SJCRH30 (cell line): ENCODE measurements at regions not wholly inside any gene's neighbourhood (a gene's known extent, or its start where the extent isn't known, plus 50 kb on each side); places are given as distances from the start of the nearest gene placed in this dataset.
"Not testable (repeated sequence)": the region's sequence is repeated elsewhere in the genome, so short reads cannot be mapped to it uniquely, and the experiment has no call there.

Experiments
- DNase-seq, 2 experiments: peaks; one replicate each; pipeline ENCODE4 v3.0.0-alpha.2; 2015 to 2020
- H3K27ac ChIP-seq: fragments of 250-450 bp; sonication (Bioruptor Pico); 2 replicates; pipeline ENCODE4 v1.5.1; 2020; ENCODE audit warnings: mild to moderate bottlenecking, moderate library complexity
- H3K27me3 ChIP-seq: fragments of 250-450 bp; sonication (Bioruptor Pico); 2 replicates; pipeline ENCODE4 v1.5.1; 2020; ENCODE audit warnings: mild to moderate bottlenecking, moderate library complexity
- H3K36me3 ChIP-seq: fragments of 250-450 bp; sonication (Bioruptor Pico); 2 replicates; pipeline ENCODE4 v1.5.1; 2020; ENCODE audit warnings: mild to moderate bottlenecking, moderate library complexity
- H3K4me1 ChIP-seq: fragments of 250-450 bp; sonication (Bioruptor Pico); 2 replicates; pipeline ENCODE4 v1.5.1; 2020; ENCODE audit warnings: mild to moderate bottlenecking, moderate library complexity
- H3K4me3 ChIP-seq: fragments of 250-450 bp; sonication (Bioruptor Pico); 2 replicates; pipeline ENCODE4 v1.5.1; 2020; ENCODE audit warnings: mild to moderate bottlenecking, moderate library complexity
- H3K9me3 ChIP-seq: fragments of 250-450 bp; sonication (Bioruptor Pico); replicated peaks from 2 replicates; pipeline ENCODE4 v1.5.1; 2020; ENCODE audit warnings: mild to moderate bottlenecking, moderate library complexity

DNA sequence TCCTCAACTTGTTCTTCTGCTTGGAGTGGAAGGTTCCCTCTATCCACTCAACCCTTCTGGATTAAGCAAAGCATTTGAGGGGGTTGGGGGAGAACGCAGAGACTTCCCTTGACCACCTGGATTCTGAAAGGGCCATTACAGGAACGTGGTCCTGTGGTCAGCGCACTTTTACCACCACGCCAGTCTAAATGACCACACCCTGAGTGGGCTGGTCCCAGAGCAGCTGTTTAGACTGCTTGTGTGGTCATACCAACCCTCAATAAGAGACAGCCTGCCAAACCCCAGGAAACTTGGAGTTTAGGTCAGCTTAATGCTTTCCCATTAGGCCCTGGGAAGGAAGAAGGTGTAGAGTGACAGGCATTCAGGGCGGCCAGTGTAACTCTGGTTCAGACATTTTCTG lies 165.5 kb upstream of the ATP2B1 start:
- Histone ChIP-seq H3K36me3 (no peaks in the 10 kb centered on the region), H3K27ac (peak overlapping the region; percentile 75)
- peak; percentile 92 to 96 for DNase-seq

DNA sequence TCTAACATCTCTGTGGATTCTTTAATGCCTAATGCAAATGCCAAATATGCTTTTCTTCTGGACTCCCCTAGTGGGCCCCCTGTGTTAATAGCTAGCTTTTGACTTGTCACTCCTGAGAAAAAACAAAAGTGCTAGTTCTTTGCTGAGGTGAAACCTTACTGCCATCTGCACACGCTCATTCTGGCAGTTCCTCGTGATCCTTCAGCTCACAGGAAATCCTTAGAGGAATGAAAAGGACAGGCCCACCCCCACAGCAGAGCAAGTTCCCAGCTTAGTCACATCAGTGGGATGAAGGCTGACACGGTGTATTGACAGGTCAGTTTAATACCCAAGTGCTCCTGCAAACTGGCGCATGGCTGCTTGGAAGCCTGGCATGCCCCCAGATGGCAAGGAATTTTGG lies 165.1 kb upstream of the ATP2B1 start:
- Histone ChIP-seq H3K36me3 (no peaks in the 10 kb centered on the region), H3K27me3 (no peaks in the 10 kb centered on the region), H3K4me3 (peak overlapping the region; percentile 31), H3K27ac (peak overlapping the region; percentile 75), H3K9me3 (peaks cover 6% of the 10 kb centered on the region; the same call in 1 of the 2 replicates), H3K4me1 (peaks cover 32% of the 10 kb centered on the region)
- DNase-seq: no peak

More for the DNA sequence above, 165.5 kb upstream of the ATP2B1 start:
- Histone ChIP-seq H3K4me3 (peak overlapping the region; percentile 31), H3K27me3 (no peaks in the 10 kb centered on the region), H3K4me1 (peaks cover 32% of the 10 kb centered on the region), H3K9me3 (peaks cover 6% of the 10 kb centered on the region; the same call in 1 of the 2 replicates)

DNA sequence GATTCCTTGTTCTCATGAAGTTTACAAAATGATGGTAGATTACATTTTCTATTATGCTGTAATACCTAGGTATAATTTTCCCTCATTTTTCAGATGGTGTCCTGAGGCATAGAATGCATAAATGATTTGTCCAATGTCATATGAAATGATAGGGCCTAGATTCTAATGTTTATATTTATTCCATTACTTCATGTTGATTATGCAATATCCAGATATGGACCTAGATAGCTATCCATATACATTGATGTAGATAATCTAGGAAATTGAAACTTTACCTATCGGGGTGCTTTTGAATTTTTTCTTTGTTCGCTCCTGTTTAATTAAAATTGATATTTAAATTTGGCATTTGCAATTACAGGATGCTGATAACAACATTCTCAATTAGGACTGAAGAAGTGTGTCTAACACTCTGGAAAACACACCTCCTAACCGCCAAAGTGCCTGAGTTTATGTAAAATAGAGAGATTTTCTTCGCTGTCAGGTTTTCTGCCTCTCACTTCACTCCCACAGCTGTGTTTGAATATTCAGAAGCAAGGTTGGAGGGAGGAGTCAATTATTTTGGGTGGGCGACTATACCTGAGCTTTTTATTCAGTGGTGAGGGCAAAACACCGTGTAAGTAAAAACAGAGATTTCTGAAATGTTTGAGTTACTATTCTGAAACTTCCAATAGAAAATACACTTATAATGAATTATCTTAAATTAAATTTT lies 164.4 kb upstream of the ATP2B1 start:
- Histone ChIP-seq H3K27ac (peak overlapping the region; percentile 75; the same call in 1 of the 2 replicates), H3K9me3 (peaks cover 6% of the 10 kb centered on the region; the same call in 1 of the 2 replicates), H3K36me3 (no peaks in the 10 kb centered on the region), H3K4me1 (peaks cover 32% of the 10 kb centered on the region), H3K4me3 (no peak overlapping the region; the same call in 1 of the 2 replicates), H3K27me3 (no peaks in the 10 kb centered on the region)
- DNase-seq: no peak

DNA sequence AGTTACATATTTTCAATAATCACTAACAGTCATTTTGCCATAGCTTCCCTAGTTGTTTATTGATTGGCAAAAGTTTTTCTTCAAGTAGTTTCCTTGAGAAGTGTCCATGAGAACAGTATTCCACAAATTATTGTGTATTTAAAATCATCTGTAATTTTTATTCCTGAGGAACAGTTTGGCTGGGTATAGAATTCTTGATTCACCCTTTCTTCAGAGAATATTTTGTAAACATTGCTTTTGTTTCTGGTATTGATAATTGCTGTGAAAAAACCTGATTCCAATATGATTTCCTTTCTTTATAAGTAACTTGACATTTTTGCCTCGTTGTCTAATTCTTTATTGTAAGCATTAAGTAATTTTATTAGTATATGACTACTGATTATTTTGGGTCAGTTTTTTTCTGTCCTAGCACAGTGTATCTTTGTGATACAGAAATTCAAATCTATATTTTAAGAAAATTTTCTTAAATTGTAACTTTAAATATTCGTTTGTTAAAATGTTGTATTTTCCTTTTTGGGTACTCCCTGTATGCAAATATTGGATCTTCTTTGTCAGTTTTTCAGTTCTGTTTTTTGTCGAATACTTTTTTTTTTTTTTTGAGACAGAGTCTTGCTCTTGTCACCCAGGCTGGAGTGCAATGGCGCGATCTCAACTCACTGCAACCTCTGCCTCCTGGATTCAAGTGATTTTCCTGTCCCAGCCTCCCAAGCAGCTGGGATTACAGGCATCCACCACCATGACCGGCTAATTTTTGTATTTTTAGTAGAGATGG lies 162.0 kb upstream of the ATP2B1 start:
- peaks cover 6% of the 10 kb centered on the region; the same call in 1 of the 2 replicates for H3K9me3 ChIP-seq
- H3K36me3 ChIP-seq: no peaks in the 10 kb centered on the region
- H3K4me3 ChIP-seq: no peak overlapping the region
- DNase-seq: no peak
- no peak overlapping the region for H3K27ac ChIP-seq
- H3K4me1 ChIP-seq: peaks cover 25% of the 10 kb centered on the region
- no peaks in the 10 kb centered on the region for H3K27me3 ChIP-seq

DNA sequence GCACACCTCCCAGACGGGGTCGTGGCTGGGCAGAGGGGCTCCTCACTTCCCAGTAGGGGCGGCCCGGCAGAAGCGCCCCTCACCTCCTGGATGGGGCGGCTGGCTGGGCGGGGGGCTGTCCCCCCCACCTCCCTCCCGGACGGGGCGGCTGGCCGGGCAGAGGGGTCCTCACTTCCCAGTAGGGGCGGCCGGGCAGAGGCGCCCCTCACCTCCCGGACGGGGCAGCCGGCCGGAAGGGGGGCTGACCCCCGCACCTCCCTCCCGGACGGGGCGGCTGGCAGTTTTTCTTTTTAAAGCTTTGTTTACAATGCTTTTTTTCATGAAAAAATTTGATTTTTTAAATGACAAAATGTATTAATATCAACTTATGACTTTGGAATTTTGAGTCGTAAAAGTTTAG lies 159.0 kb upstream of the ATP2B1 start:
- H3K27me3 ChIP-seq, H3K4me1 ChIP-seq, DNase-seq, H3K4me3 ChIP-seq, H3K36me3 ChIP-seq, H3K27ac ChIP-seq: not testable (repeated sequence)
- H3K9me3 ChIP-seq: peaks cover 10% of the 10 kb centered on the region; the same call in 1 of the 2 replicates

DNA sequence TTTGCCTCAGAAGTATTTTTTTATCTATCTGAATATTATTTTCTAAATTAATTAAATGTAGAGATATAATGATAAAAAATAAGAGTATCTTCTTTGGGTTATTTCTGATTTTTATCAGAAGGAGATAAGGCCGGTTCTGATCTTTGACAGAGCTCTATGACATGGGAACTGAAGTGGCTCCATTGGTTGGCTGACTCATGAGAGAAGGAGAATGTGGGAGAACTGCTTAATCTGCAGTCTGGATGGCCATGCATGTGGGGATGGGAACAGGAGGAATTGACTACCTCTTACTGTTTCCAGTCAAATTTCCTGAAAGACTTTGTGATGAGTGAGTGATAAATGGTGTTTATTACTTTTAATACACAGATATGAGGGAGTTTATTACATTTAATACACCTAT lies 155.8 kb upstream of the ATP2B1 start:
- Histone ChIP-seq H3K27me3 (no peaks in the 10 kb centered on the region), H3K36me3 (no peaks in the 10 kb centered on the region), H3K9me3 (0 out of 2 replicates have a peak, but pooled peaks cover 5% of the 10 kb centered on the region), H3K4me3 (no peak overlapping the region), H3K27ac (no peak overlapping the region), H3K4me1 (peaks cover 5% of the 10 kb centered on the region; the same call in 1 of the 2 replicates)
- DNase-seq: no peak

DNA sequence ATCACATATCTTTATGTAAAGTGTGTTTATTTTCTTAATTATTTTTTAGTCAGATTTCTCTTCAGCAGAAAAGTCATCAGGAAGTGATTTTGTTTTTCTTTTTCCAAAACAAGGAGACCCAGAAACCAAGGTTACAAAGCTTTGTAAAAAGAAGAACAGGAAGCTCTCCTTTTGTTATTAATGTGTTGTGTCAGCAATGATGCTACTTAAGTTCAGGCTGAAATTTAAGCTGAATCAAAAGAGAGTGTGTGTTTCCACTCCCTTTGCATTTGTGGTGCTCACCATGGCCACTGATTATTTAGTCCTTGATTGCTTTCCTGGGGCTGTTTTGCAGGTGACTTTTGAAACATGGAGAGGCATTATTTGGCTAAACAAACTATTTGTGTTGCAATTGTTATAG lies 155.3 kb upstream of the ATP2B1 start:
- H3K9me3 ChIP-seq: 0 out of 2 replicates have a peak, but pooled peaks cover 5% of the 10 kb centered on the region
- H3K27ac ChIP-seq: no peak overlapping the region

DNA sequence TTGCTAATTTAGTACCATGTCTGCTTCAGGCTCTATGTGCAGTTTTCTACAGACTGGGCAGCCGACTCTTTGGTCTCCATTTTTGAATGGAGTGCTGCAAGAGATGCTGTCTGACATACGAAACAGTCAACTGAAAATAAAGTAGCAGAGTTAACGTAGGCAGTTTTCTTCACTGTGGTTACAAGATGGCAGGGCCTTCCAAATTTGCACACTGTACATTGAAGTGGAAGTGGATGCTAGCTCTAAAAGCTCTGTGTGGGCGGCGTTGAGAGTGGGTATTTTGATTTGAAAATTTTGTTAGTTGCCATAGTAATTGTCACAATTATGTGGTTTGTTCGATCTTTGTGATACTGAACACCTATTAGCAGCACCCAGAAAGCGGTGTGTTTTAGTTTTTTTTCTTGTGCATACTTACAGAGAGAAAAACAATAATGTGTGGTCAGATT lies 154.9 kb upstream of the ATP2B1 start:
- no peak overlapping the region for H3K4me3 ChIP-seq
- H3K9me3 ChIP-seq: 0 out of 2 replicates have a peak, but pooled peaks cover 5% of the 10 kb centered on the region
- no peak for DNase-seq
- H3K36me3 ChIP-seq: no peaks in the 10 kb centered on the region
- H3K4me1 ChIP-seq: peaks cover 5% of the 10 kb centered on the region; the same call in 1 of the 2 replicates
- no peak overlapping the region for H3K27ac ChIP-seq
- no peaks in the 10 kb centered on the region for H3K27me3 ChIP-seq

More for the DNA sequence above, 155.3 kb upstream of the ATP2B1 start:
- H3K36me3 ChIP-seq: no peaks in the 10 kb centered on the region
- peaks cover 5% of the 10 kb centered on the region; the same call in 1 of the 2 replicates for H3K4me1 ChIP-seq
- no peak overlapping the region for H3K4me3 ChIP-seq
- H3K27me3 ChIP-seq: no peaks in the 10 kb centered on the region
- DNase-seq: no peak

DNA sequence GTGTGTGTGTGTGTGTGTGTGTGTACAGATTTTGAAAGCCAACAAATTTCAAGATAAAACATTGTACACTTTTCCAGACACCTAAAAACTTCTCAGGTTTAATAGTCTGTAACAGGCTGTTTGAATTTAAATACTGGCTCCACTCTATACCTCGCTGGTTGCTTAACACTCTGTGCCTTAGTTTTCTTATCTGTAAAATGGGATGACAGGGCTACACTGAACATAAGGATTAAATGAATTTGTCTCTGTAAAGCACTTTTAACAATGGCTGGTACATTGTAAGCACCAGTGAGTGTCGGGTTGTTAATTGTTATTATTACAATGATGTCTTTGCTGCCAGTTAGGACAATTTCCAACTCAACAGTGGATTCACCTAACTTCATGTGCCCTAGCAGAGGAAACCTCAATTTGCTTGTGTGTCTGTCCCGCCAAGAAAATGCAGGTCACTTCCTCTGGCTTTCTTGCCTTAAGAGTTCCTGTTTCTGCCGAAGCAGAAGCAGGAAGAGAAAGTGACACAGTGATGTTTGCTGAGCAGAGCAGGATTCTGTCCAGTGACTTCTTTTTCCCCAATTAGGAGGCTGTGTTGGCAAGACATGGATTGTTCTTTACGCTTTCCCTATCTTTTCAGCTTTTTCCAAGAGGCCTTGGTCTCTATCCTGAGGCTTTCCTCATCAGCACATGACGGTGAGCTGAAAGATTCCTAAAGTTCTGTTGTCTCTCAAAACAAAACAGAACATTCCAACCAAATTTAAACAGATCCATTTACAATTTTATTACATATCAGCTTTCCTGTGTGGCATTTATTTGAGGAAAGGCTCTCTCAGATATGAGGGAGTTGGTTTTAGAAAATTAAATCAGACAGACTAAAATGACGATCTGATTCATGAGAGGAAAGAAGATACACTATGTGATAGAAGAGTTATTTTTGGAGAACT lies 154.1 kb upstream of the ATP2B1 start:
- H3K9me3 ChIP-seq: 0 out of 2 replicates have a peak, but pooled peaks cover 5% of the 10 kb centered on the region
- H3K36me3 ChIP-seq: no peaks in the 10 kb centered on the region
- H3K27ac ChIP-seq: no peak overlapping the region
- H3K27me3 ChIP-seq: no peaks in the 10 kb centered on the region
- H3K4me3 ChIP-seq: no peak overlapping the region
- H3K4me1 ChIP-seq: peaks cover 5% of the 10 kb centered on the region; the same call in 1 of the 2 replicates
- no peak for DNase-seq

DNA sequence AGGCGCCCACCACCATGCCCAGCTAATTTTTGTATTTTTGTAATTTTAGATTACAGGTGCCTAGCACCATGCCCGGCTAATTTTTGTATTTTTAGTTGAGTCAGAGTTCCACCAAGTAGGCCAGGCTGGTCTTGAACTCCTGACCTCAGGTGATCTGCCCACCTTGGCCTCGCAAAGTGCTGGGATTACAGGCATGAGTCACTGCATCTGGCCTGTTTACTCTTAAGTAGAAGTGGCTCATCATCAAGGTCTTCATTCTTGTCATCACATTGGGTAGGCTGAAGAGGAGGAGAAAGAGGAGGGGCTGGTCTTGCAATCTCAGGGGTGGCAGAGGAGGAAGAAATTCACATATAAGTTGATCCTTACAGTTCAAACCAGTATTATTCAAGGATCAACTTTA lies 152.4 kb upstream of the ATP2B1 start:
- H3K36me3 ChIP-seq: no peaks in the 10 kb centered on the region
- peaks cover 10% of the 10 kb centered on the region for H3K4me1 ChIP-seq
- H3K27ac ChIP-seq: no peak overlapping the region
- 0 out of 2 replicates have a peak, but pooled peaks cover 5% of the 10 kb centered on the region for H3K9me3 ChIP-seq
- no peak for DNase-seq
- H3K4me3 ChIP-seq: no peak overlapping the region
- no peaks in the 10 kb centered on the region for H3K27me3 ChIP-seq

DNA sequence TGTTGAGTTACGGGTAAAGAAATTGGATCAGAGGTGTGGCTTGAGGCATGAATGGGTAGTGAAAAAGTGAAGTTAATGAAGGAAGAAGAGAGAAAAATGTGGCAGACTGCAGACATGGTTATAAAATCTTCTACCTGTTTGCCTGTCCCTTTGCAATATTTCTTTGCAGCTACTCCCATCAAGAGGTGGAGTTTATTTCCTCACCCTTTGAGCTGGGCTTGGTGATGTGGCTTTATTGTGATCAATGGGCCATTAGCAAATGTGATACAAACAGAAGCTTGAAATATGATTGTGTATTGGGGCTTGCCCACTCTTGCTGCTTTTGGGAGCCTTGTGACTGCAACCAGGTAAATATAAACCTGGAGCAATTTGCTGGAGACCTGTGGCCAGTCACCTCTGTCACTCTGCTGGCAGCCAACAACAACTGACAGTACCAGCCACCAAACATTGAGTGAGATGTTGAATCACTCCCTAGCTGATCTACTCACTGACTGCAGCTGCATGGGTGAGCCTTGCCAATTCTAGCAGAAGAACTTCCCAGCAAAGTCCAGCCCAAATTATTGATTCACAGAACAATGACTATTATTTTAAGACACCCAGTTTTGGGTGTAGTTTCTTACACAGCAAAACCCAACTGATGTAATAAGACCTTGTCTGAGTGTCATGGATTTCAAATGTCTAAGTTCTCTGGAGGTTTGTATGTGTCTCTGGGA lies 151.0 kb upstream of the ATP2B1 start:
- 0 out of 2 replicates have a peak, but pooled peaks cover 2% of the 10 kb centered on the region for H3K36me3 ChIP-seq
- H3K4me1 ChIP-seq: peaks cover 10% of the 10 kb centered on the region
- no peaks in the 10 kb centered on the region for H3K9me3 ChIP-seq
- H3K27me3 ChIP-seq: no peaks in the 10 kb centered on the region
- no peak overlapping the region for H3K27ac ChIP-seq
- DNase-seq: no peak
- H3K4me3 ChIP-seq: no peak overlapping the region

DNA sequence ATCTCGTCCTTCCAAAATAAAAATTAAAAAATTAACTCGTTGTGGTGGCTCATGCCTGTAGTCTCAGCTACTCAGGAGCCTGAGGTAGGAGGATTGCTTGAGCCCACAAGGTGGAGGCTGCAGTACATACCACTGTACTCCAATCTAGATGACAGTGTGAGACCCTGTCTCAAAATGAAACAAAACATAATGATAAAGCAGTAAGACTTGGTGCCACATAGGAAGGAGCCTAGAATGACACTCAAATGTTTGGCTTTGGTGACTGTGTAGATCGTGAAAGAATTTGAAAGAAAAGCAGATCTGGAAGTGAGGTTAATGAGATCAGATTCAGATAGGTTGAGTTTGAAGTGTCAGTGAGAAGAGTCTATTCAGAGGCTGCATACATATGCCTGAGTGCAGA lies 150.1 kb upstream of the ATP2B1 start:
- 0 out of 2 replicates have a peak, but pooled peaks cover 2% of the 10 kb centered on the region for H3K36me3 ChIP-seq
- no peak overlapping the region for H3K27ac ChIP-seq
- no peaks in the 10 kb centered on the region for H3K9me3 ChIP-seq
- DNase-seq: no peak
- H3K4me3 ChIP-seq: no peak overlapping the region
- H3K27me3 ChIP-seq: no peaks in the 10 kb centered on the region
- peaks cover 10% of the 10 kb centered on the region for H3K4me1 ChIP-seq

DNA sequence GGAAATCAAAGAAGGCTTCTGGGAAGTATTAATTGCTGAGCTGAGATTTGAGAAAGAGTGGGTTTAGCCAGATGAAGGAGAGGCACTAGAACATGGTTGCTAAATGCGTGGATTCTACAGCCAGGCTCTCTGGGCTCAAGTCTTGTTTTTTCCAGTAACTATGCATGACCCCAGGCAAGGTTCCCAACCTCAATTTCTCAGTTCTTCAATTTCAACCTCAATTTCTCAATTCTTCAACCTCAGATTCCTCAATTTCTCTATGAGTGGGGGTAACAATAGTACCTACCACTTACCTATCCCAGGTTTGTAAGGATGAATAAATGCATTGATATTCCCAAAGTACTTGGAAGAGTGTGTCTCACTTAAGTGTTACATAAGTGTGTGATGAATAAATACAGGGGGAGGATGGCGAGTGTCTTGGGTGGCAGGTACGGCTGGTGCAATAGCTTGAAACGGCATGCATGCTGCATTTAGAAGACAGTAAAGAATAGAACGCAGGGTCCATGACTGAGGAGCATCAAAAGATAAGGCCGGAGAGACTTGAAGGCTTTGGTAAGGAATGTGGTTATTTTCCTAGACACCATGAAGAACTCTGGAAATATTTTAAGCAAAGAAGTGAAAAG lies 149.1 kb upstream of the ATP2B1 start:
- peaks cover 5% of the 10 kb centered on the region for H3K4me1 ChIP-seq
- H3K27ac ChIP-seq: no peak overlapping the region
- no peaks in the 10 kb centered on the region for H3K27me3 ChIP-seq
- H3K36me3 ChIP-seq: 0 out of 2 replicates have a peak, but pooled peaks cover 2% of the 10 kb centered on the region
- no peak for DNase-seq
- H3K4me3 ChIP-seq: no peak overlapping the region
- no peaks in the 10 kb centered on the region for H3K9me3 ChIP-seq
